KMS-11 (cell line): ENCODE measurements at regions not wholly inside any gene's neighbourhood (a gene's known extent, or its start where the extent isn't known, plus 50 kb on each side); places are given as distances from the start of the nearest gene placed in this dataset.

Experiments used
- H2AFZ ChIP-seq: fragments of 200-600 bp; sonication (generic); 2 replicates; pipeline ENCODE4 v1.6.1; 2016; ENCODE audit warnings: antibody characterized with exemption, mixed run types, low read depth
- H3K27ac ChIP-seq: fragments of 200-600 bp; sonication (generic); 2 replicates; pipeline ENCODE4 v1.6.1; 2016; ENCODE audit warnings: mild to moderate bottlenecking, mixed run types
- H3K27me3 ChIP-seq: fragments of 200-600 bp; sonication (generic); 2 replicates; pipeline ENCODE4 v1.6.1; 2017; ENCODE audit warnings: mild to moderate bottlenecking, low read depth, mixed run types, moderate library complexity; ENCODE audit not compliant: insufficient read depth
- H3K36me3 ChIP-seq: fragments of 200-600 bp; sonication (generic); 2 replicates; pipeline ENCODE4 v1.6.1; 2017; ENCODE audit warnings: mild to moderate bottlenecking, mixed run types; ENCODE audit not compliant: insufficient read depth
- H3K4me1 ChIP-seq: fragments of 200-600 bp; sonication (generic); 2 replicates; pipeline ENCODE4 v1.6.1; 2016; ENCODE audit warnings: mild to moderate bottlenecking, low read depth, mixed run types; ENCODE audit not compliant: poor library complexity, severe bottlenecking
- H3K4me2 ChIP-seq: fragments of 200-600 bp; sonication (generic); 2 replicates; pipeline ENCODE4 v1.7.0; 2016; ENCODE audit warnings: mild to moderate bottlenecking, mixed run types
- H3K4me3 ChIP-seq: fragments of 200-600 bp; sonication (generic); IDR thresholded peaks from 2 replicates; pipeline ENCODE4 v1.6.1; 2017; ENCODE audit warnings: low read depth, low read length, mixed read lengths; ENCODE audit not compliant: insufficient read depth
- H3K79me2 ChIP-seq: fragments of 200-600 bp; sonication (generic); 2 replicates; pipeline ENCODE4 v1.6.1; 2016; ENCODE audit warnings: low read depth, mixed run types; ENCODE audit not compliant: insufficient read depth
- H3K9ac ChIP-seq: fragments of 200-600 bp; sonication (generic); 2 replicates; pipeline ENCODE4 v1.6.1; 2016; ENCODE audit warnings: mild to moderate bottlenecking, mixed run types
- H4K20me1 ChIP-seq: fragments of 200-600 bp; sonication (generic); 2 replicates; pipeline ENCODE4 v1.6.1; 2016; ENCODE audit warnings: mild to moderate bottlenecking, mixed run types; ENCODE audit not compliant: insufficient read depth
- TF ChIP-seq, protein P1 (sequence below): fragments of 200-600 bp; sonication (generic); conservative IDR thresholded peaks from 2 replicates; pipeline ENCODE4 v1.6.1; 2017; ENCODE audit warnings: low read depth, mild to moderate bottlenecking, antibody characterized with exemption, low read length, moderate library complexity, mixed read lengths

DNA sequence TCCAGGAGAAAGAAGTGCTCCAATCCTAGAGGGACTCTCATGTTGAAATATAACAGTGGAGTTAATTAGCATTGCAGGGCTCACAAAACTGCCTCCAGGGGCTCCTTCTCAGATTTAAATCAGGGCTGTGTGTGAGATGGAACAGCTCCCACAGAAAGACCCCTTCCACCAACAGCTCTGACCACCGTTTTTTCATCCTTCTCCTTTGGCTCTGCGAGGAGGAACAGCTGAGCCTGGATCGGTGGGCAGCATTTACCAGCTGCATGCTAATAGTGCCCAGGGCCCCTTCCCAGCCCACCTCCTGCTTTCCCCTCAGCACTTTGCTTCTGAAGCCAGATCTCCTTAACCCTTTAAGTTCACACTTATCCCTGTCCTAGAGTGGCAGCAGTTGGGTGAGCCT lies 119.2 kb upstream of the UBE2E1 start:
- Histone ChIP-seq H3K36me3 (no peaks in the 10 kb centered on the region), H2AFZ (no peak overlapping the region), H3K27me3 (no peaks in the 10 kb centered on the region), H3K4me3 (no peak overlapping the region), H3K27ac (no peak overlapping the region), H3K4me1 (peaks cover 15% of the 10 kb centered on the region), H3K4me2 (no peak overlapping the region), H4K20me1 (no peaks in the 10 kb centered on the region), H3K9ac (no peak overlapping the region), H3K79me2 (no peaks in the 10 kb centered on the region)
- TF ChIP-seq, protein P1, sequence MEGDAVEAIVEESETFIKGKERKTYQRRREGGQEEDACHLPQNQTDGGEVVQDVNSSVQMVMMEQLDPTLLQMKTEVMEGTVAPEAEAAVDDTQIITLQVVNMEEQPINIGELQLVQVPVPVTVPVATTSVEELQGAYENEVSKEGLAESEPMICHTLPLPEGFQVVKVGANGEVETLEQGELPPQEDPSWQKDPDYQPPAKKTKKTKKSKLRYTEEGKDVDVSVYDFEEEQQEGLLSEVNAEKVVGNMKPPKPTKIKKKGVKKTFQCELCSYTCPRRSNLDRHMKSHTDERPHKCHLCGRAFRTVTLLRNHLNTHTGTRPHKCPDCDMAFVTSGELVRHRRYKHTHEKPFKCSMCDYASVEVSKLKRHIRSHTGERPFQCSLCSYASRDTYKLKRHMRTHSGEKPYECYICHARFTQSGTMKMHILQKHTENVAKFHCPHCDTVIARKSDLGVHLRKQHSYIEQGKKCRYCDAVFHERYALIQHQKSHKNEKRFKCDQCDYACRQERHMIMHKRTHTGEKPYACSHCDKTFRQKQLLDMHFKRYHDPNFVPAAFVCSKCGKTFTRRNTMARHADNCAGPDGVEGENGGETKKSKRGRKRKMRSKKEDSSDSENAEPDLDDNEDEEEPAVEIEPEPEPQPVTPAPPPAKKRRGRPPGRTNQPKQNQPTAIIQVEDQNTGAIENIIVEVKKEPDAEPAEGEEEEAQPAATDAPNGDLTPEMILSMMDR: no peak

- H4K20me1 ChIP-seq: no peaks in the 10 kb centered on the region
- H2AFZ ChIP-seq: no peak overlapping the region
- H3K27ac ChIP-seq: no peak overlapping the region
- no peaks in the 10 kb centered on the region for H3K27me3 ChIP-seq
- no peak overlapping the region for H3K4me2 ChIP-seq
- no peak overlapping the region for H3K4me3 ChIP-seq
- H3K4me1 ChIP-seq: no peaks in the 10 kb centered on the region
- TF ChIP-seq, protein P1: no peak
- no peaks in the 10 kb centered on the region for H3K79me2 ChIP-seq
- no peak overlapping the region for H3K9ac ChIP-seq
- H3K36me3 ChIP-seq: no peaks in the 10 kb centered on the region
Observed at GRCh38 chr3:23691357-23691895, 114.3 kb upstream of the UBE2E1 start.

DNA sequence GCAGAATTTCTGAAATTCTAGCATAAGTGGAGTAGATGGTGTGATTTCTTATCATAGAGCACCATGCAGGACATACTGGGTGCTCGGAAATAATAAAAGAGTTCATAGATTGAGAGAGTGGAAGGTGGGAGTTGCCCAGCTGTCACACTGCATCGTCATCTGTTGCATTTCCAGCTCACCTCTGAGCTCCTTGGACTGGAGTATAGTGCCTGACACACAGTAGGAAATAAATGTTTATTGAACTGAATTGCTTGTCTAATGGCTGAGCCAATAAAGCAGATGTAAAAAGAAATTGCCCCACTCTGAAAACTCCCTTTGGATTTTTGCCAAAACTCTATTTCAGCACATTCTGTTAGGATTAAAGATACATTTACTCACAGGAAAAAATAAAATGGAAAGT lies 108.9 kb upstream of the UBE2E1 start:
- Histone ChIP-seq H3K36me3 (no peaks in the 10 kb centered on the region), H3K9ac (no peak overlapping the region), H3K4me2 (no peak overlapping the region), H3K4me3 (no peak overlapping the region), H3K27me3 (no peaks in the 10 kb centered on the region), H3K4me1 (peaks cover 9% of the 10 kb centered on the region), H3K27ac (no peak overlapping the region), H2AFZ (no peak overlapping the region), H3K79me2 (no peaks in the 10 kb centered on the region), H4K20me1 (no peaks in the 10 kb centered on the region)
- TF ChIP-seq, protein P1: no peak

DNA sequence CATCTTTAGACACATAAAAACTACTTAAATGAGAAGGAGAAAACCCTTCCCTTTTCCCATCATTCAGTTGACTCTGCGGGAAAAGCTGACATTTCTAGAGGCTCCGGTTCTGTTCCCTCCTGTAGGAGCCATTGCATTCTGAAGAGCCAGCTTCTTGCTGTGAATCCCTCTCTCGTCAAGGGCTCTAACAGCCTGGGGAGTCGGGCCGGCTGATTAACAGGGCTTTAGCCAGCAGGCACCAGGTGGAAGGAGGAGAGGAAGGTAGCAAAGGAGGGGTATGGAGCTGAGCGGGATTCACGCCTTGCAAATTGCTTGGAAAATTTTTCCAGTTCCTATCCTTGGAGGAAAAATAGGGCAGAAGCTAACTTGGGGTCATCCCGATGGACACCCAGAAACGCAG lies 108.3 kb upstream of the UBE2E1 start:
- no peak overlapping the region for H3K9ac ChIP-seq
- H3K4me1 ChIP-seq: peaks cover 9% of the 10 kb centered on the region
- H3K4me2 ChIP-seq: no peak overlapping the region
- TF ChIP-seq, protein P1: no peak
- no peaks in the 10 kb centered on the region for H4K20me1 ChIP-seq
- no peaks in the 10 kb centered on the region for H3K27me3 ChIP-seq
- no peak overlapping the region for H3K27ac ChIP-seq
- H3K4me3 ChIP-seq: no peak overlapping the region
- no peaks in the 10 kb centered on the region for H3K79me2 ChIP-seq
- no peaks in the 10 kb centered on the region for H3K36me3 ChIP-seq
- H2AFZ ChIP-seq: no peak overlapping the region
